Loucy (cell line): ENCODE measurements at regions not wholly inside any gene's neighbourhood (a gene's known extent, or its start where the extent isn't known, plus 50 kb on each side); places are given as distances from the start of the nearest gene placed in this dataset.

Source experiments
- H2AFZ ChIP-seq: fragments of 200-600 bp; sonication (generic); 2 replicates; pipeline ENCODE4 v1.6.0; 2016; ENCODE audit warnings: antibody characterized with exemption, mild to moderate bottlenecking, low read length, moderate library complexity
- H3F3A ChIP-seq: fragments of 200-600 bp; 2 replicates; pipeline ENCODE4 v1.6.0; 2016; ENCODE audit warnings: antibody characterized with exemption, low read depth, mild to moderate bottlenecking
- H3K27me3 ChIP-seq: fragments of 200-600 bp; sonication (generic); 2 replicates; pipeline ENCODE4 v1.6.1; 2014; ENCODE audit warnings: low read length, mild to moderate bottlenecking; ENCODE audit not compliant: insufficient read depth, poor library complexity, severe bottlenecking
- H3K36me3 ChIP-seq: fragments of 200-600 bp; sonication (generic); 2 replicates; pipeline ENCODE4 v1.6.1; 2016; ENCODE audit warnings: low read length; ENCODE audit not compliant: insufficient read depth
- H3K4me1 ChIP-seq: fragments of 200-600 bp; sonication (generic); 2 replicates; pipeline ENCODE4 v1.5.1; 2014; ENCODE audit warnings: low read length, mild to moderate bottlenecking; ENCODE audit not compliant: insufficient read depth, poor library complexity, severe bottlenecking
- H3K4me2 ChIP-seq: fragments of 200-600 bp; sonication (generic); 2 replicates; pipeline ENCODE4 v1.6.0; 2014; ENCODE audit warnings: antibody characterized with exemption, low read length, low read depth, mild to moderate bottlenecking; ENCODE audit not compliant: poor library complexity, severe bottlenecking
- H3K4me3 ChIP-seq: fragments of 200-600 bp; sonication (generic); 2 replicates; pipeline ENCODE4 v1.5.1; 2014; ENCODE audit warnings: low read length, mild to moderate bottlenecking, mixed read lengths; ENCODE audit not compliant: poor library complexity, severe bottlenecking
- H3K79me2 ChIP-seq: fragments of 200-600 bp; sonication (generic); 2 replicates; pipeline ENCODE4 v1.6.1; 2014; ENCODE audit warnings: low read length; ENCODE audit not compliant: insufficient read depth
- H3K9ac ChIP-seq: fragments of 200-600 bp; sonication (generic); 2 replicates; pipeline ENCODE4 v1.6.0; 2014; ENCODE audit warnings: mild to moderate bottlenecking, low read depth, low read length, moderate library complexity; ENCODE audit not compliant: poor library complexity, severe bottlenecking
- H3K9me2 ChIP-seq: fragments of 200-600 bp; sonication (generic); replicated peaks from 2 replicates; pipeline ENCODE4 v1.6.1; 2016; ENCODE audit warnings: low read depth, low read length, mixed read lengths
- H3K9me3 ChIP-seq: fragments of 200-600 bp; sonication (generic); 2 replicates; pipeline ENCODE4 v1.6.1; 2014; ENCODE audit warnings: mild to moderate bottlenecking, antibody characterized with exemption, low read length, low read depth; ENCODE audit not compliant: insufficient read depth
- H4K20me1 ChIP-seq: fragments of 200-600 bp; sonication (generic); 2 replicates; pipeline ENCODE4 v1.6.0; 2014; ENCODE audit warnings: antibody characterized with exemption, low read length, mild to moderate bottlenecking; ENCODE audit not compliant: insufficient read depth, poor library complexity, severe bottlenecking
- TF ChIP-seq, protein P1 (sequence below): fragments of 200-600 bp; sonication (generic); conservative IDR thresholded peaks from 2 replicates; pipeline ENCODE4 v1.5.1; 2014; ENCODE audit warnings: mild to moderate bottlenecking, antibody characterized with exemption, low read length

DNA sequence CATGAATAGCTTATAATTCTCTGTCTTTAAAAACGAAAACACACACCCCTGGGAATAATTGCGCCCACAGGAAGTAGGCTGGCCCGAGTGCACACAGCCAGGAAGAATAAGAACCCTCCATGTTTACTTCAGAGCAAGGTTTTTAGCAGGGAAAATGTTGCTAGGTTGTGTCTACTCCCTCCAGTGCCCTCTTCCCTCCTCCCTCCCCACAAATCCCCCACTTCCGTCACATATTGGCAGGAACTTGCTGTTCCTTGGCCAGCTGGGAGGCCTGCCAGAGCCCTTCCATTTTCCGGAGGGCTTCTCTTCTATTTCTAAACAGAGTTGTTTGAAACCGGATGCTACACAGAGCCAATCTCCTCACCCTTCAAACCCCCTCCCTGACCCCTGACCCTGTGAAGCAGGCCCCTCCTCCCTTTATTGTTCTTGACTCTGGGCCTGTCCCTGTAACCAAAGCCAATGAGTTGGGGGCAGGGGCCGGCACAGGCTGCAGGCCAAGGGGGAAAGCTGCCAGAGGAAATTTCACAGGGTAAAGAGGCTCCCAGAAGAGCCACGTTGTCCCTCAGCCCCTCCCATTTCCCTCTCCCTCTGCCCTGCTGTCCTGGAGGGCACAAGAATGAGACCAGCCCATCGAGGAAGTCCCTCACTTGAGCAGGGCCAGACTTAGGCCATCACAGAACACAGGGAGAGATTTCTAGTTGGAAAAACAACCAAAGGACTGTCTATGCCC, 49.8 kb upstream of the LGALSL start:
- Histone ChIP-seq H3K9me3 (no peaks in the 10 kb centered on the region), H3K4me3 (no peak overlapping the region), H4K20me1 (no peaks in the 10 kb centered on the region), H3K4me2 (peak overlapping the region; percentile 26), H3K79me2 (no peaks in the 10 kb centered on the region), H3K4me1 (peaks cover 4% of the 10 kb centered on the region), H3K9ac (no peak overlapping the region), H3K36me3 (no peaks in the 10 kb centered on the region), H2AFZ (peak overlapping the region; percentile 66; the same call in 1 of the 2 replicates), H3F3A (no peaks in the 10 kb centered on the region), H3K9me2 (no peaks in the 10 kb centered on the region), H3K27me3 (no peaks in the 10 kb centered on the region)
- TF ChIP-seq, protein P1, sequence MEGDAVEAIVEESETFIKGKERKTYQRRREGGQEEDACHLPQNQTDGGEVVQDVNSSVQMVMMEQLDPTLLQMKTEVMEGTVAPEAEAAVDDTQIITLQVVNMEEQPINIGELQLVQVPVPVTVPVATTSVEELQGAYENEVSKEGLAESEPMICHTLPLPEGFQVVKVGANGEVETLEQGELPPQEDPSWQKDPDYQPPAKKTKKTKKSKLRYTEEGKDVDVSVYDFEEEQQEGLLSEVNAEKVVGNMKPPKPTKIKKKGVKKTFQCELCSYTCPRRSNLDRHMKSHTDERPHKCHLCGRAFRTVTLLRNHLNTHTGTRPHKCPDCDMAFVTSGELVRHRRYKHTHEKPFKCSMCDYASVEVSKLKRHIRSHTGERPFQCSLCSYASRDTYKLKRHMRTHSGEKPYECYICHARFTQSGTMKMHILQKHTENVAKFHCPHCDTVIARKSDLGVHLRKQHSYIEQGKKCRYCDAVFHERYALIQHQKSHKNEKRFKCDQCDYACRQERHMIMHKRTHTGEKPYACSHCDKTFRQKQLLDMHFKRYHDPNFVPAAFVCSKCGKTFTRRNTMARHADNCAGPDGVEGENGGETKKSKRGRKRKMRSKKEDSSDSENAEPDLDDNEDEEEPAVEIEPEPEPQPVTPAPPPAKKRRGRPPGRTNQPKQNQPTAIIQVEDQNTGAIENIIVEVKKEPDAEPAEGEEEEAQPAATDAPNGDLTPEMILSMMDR, result no peak
